Right atrium auricular region (tissue), 2 donors: ENCODE measurements at regions not wholly inside any gene's neighbourhood (a gene's known extent, or its start where the extent isn't known, plus 50 kb on each side); places are given as distances from the start of the nearest gene placed in this dataset.
A peak's percentile ranks its signal among the peaks of the same experiment; 100 is the strongest.

ENCODE experiments used
- DNase-seq: peaks from one replicate; pipeline ENCODE4 v3.0.0-alpha.2; 2019; ENCODE audit warnings: low spot score
- H3K27ac ChIP-seq, 2 donors: fragments of 200-600 bp; sonication (generic); 1 replicate in 1 of 2; 2 replicates in 1 of 2; pipeline ENCODE4 v1.5.1; 2016 to 2019
- H3K27me3 ChIP-seq, 2 donors: fragments of 200-600 bp; sonication (generic); one replicate each; pipeline versions ENCODE4 v1.5.1 to v1.6.0; 2017 to 2019
- H3K36me3 ChIP-seq: fragments of 200-600 bp; sonication (generic); one replicate; pipeline ENCODE4 v1.5.1; 2016
- H3K4me1 ChIP-seq, 2 donors: fragments of 200-600 bp; sonication (generic); one replicate each; pipeline versions ENCODE4 v1.5.1 to v1.6.0; 2017 to 2019
- H3K4me3 ChIP-seq, 2 donors: fragments of 200-600 bp; sonication (generic); 1 replicate in 1 of 2; 2 replicates in 1 of 2; pipeline ENCODE4 v1.5.1; 2017 to 2019; ENCODE audit warnings: mild to moderate bottlenecking in 1 of 2, moderate library complexity in 1 of 2
- H3K9me3 ChIP-seq, 2 donors: fragments of 200-600 bp; sonication (generic); one replicate each; pipeline ENCODE4 v1.5.1; 2019
- TF ChIP-seq, protein P1 (sequence below), 2 donors: fragments of 200-600 bp; sonication (generic); IDR thresholded peaks; one replicate each; pipeline ENCODE4 v1.5.1; 2019; ENCODE audit warnings: antibody characterized with exemption in 2 of 2

DNA sequence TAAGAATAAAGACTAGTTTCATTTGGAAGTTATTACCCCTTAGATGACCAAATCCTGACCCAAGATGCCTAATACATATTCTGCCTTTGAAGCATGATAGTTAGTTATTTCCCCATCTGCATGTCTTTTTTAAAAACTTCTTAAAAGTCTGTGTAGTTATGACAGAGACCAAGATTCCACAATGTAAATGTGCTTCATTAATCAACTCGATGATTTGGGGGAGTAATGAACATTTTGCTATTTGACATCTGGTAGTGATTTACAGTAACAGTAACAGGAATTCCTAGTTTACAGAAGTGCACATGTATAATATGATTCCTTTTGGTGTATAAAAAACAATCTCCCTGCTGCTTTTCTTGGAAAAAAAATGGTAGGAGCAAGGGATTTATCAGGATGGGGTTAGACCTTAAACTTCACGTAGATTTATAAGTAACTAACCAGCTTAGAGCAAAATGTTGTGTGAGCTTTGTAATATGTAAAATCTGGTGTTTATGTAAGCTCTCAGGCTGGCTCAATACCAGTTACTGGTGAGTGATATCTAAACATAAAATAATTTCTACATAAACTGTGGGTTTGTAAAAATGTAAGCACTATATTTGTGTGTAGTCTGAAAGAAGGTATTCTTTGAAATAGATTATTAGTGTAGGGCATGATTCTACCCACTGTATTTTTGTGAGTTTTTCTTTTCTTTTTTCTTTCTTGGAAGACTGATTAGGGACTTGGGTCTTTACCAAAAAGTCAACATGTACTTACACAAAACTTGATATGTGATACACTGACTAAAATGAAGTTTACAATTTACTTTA lies 641.6 kb downstream of the EPHA4 start:
- no peak overlapping the region for H3K27ac ChIP-seq
- H3K9me3 ChIP-seq, result peaks cover 0 to 4% of the 10 kb centered on the region in 2 donors
- TF ChIP-seq, protein P1, sequence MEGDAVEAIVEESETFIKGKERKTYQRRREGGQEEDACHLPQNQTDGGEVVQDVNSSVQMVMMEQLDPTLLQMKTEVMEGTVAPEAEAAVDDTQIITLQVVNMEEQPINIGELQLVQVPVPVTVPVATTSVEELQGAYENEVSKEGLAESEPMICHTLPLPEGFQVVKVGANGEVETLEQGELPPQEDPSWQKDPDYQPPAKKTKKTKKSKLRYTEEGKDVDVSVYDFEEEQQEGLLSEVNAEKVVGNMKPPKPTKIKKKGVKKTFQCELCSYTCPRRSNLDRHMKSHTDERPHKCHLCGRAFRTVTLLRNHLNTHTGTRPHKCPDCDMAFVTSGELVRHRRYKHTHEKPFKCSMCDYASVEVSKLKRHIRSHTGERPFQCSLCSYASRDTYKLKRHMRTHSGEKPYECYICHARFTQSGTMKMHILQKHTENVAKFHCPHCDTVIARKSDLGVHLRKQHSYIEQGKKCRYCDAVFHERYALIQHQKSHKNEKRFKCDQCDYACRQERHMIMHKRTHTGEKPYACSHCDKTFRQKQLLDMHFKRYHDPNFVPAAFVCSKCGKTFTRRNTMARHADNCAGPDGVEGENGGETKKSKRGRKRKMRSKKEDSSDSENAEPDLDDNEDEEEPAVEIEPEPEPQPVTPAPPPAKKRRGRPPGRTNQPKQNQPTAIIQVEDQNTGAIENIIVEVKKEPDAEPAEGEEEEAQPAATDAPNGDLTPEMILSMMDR (IDR thresholded peaks at IDR 0.05), result no peak
- no peak overlapping the region for H3K4me3 ChIP-seq
- H3K36me3 ChIP-seq, result no peaks in the 10 kb centered on the region
- DNase-seq, result no peak
- no peaks in the 10 kb centered on the region for H3K27me3 ChIP-seq
- H3K4me1 ChIP-seq, result no peaks in the 10 kb centered on the region

DNA sequence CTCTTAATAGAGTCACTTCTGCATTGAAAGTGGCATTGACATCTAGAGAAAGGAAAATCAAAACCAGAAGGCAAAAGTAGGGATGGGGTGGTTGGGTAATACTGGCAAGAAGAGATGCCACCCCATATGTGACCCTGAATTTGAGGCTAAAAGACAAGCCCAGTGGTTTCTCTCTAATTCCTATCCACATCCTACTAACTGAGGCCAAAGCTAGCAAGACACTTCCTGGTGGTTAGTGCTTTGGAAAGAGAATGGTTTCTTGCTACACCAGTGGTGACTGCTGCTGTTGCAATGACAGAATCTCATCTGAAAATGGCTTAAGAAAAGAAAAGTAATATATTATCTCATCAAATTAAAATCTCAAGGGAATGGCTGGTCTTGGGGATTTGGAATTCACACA lies 640.6 kb downstream of the EPHA4 start:
- DNase-seq, result no peak
- Histone ChIP-seq H3K4me3 (no peak overlapping the region), H3K27me3 (no peaks in the 10 kb centered on the region), H3K4me1 (no peaks in the 10 kb centered on the region), H3K9me3 (peaks cover 0 to under 1% of the 10 kb centered on the region in 2 donors), H3K27ac (no peak overlapping the region), H3K36me3 (no peaks in the 10 kb centered on the region)
- TF ChIP-seq, protein P1 (IDR thresholded peaks at IDR 0.05), result no peak

DNA sequence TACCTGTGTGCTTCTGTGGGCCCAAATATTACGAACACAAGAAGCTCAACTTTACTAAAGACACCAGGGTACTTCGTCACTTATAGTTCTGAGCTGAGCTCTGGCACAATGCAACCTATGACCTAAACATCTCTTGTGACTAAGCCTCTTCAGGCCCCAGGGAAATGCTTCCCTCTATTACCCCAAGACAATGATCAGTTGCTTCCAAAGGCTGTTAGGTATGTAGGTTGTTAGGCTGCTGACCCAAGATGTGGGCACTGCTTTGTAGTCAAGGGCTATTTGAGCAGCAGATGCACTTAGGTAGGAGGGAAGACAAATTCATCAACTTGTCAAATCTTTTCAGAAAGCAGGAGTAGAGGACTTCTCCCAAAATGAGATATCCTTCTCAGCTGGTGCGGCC lies 640.1 kb downstream of the EPHA4 start:
- Histone ChIP-seq H3K27me3 (no peaks in the 10 kb centered on the region), H3K27ac (no peak overlapping the region), H3K4me3 (no peak overlapping the region), H3K9me3 (no peaks in the 10 kb centered on the region), H3K36me3 (no peaks in the 10 kb centered on the region), H3K4me1 (no peaks in the 10 kb centered on the region)
- no peak for DNase-seq
- TF ChIP-seq, protein P1 (IDR thresholded peaks at IDR 0.05), result no peak

DNA sequence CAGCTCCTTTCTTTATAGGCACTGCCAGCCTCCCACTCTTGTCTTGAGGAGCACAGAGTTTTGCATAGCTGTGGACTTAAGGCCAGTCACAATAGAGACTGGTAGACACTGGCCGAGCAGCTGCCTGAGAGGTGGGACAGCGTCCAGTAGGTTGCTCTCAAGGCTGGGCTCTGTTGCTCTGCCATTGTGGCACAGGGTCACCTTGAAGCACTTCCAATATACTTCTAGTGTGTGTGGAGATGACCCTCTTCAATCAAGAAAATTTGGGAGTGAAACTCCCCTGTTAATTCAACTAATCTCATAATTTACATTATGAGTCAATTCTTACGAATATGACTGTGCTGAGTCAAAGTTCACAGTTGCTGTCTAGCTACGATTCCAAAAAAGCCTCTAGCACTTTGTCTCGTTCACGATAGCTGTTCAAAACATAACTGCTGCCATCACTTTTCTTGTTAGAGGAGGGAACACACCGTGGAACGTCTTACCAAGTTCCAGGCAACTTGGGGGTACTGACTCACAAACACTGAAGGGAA lies 636.2 kb downstream of the EPHA4 start:
- no peak for DNase-seq
- Histone ChIP-seq H3K27me3 (no peaks in the 10 kb centered on the region), H3K4me1 (peaks cover 0 to under 1% of the 10 kb centered on the region in 2 donors), H3K9me3 (no peaks in the 10 kb centered on the region), H3K27ac (peak overlapping the region; percentile 58 to 85), H3K4me3 (peak overlapping the region in 1 of 2 donors; percentile 40), H3K36me3 (no peaks in the 10 kb centered on the region)
- TF ChIP-seq, protein P1 (IDR thresholded peaks at IDR 0.05), result no peak

GRCh38 chr2:220936641-220937197 lies 635.4 kb downstream of the EPHA4 start:
- Histone ChIP-seq H3K36me3 (no peaks in the 10 kb centered on the region), H3K4me1 (peaks cover 0 to 8% of the 10 kb centered on the region in 2 donors), H3K4me3 (peak overlapping the region; percentile 21 to 40), H3K27me3 (no peaks in the 10 kb centered on the region), H3K27ac (peak overlapping the region; percentile 58 to 85), H3K9me3 (no peaks in the 10 kb centered on the region)
- DNase-seq, result no peak
- TF ChIP-seq, protein P1 (IDR thresholded peaks at IDR 0.05), result no peak
